GM12891 (cell line): ENCODE measurements at regions not wholly inside any gene's neighbourhood (a gene's known extent, or its start where the extent isn't known, plus 50 kb on each side); places are given as distances from the start of the nearest gene placed in this dataset.

Experiments used
- PAX5 ChIP-seq: IDR thresholded peaks from 2 replicates; pipeline ENCODE4 v1.6.1; 2011; ENCODE audit warnings: low read length, moderate library complexity, mild to moderate bottlenecking; ENCODE audit not compliant: insufficient read depth, severe bottlenecking
- POLR2A ChIP-seq: IDR thresholded peaks from 2 replicates; pipeline ENCODE4 v1.6.1; 2011; ENCODE audit warnings: low read depth, low read length, control low read depth
- POLR2AphosphoS5 ChIP-seq: IDR thresholded peaks from 2 replicates; pipeline ENCODE4 v1.6.1; 2011; ENCODE audit warnings: low read depth, low read length, control low read depth
- POU2F2 ChIP-seq: IDR thresholded peaks from 2 replicates; pipeline ENCODE4 v1.6.1; 2011; ENCODE audit warnings: low read depth, mild to moderate bottlenecking, control low read depth, low read length, moderate library complexity
- SPI1 ChIP-seq: IDR thresholded peaks from 2 replicates; pipeline ENCODE4 v1.6.1; 2011; ENCODE audit warnings: low read depth, low read length, control low read depth
- TAF1 ChIP-seq: IDR thresholded peaks from 2 replicates; pipeline ENCODE4 v1.6.1; 2011; ENCODE audit warnings: low read depth, low read length, control low read depth

DNA sequence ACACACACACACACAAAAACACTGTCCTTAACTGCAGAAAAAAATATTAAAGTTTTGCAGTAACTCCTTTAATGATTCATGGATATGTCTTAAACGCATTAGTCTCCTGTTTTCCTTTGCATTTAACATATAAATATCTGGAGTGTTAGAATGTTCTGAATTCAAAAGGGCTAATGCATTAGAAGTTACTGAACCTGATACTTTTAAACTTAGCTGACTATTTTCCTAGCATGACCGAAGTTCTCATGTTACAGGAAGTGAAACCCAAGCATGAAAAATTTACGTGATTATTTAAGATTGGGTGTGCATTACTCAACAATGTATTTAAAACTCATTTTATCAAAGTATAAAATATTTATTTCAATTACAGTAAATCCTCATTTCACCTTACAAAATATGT, 791.2 kb downstream of the FLRT2 start:
- TF ChIP-seq POLR2AphosphoS5 = no peak
- no peak for TF ChIP-seq POLR2A
- TF ChIP-seq POU2F2 = no peak
- TF ChIP-seq TAF1 = no peak
- peak; percentile 49; the same call in 1 of the 2 replicates for TF ChIP-seq SPI1
- TF ChIP-seq PAX5 = no peak
